GM19023 (cell line): ENCODE measurements at regions not wholly inside any gene's neighbourhood (a gene's known extent, or its start where the extent isn't known, plus 50 kb on each side); places are given as distances from the start of the nearest gene placed in this dataset.

Experiments
- ATAC-seq: cut with Tn5 transposase; IDR thresholded peaks from one replicate; pipeline ENCODE4 v1.9.1; 2021; ENCODE audit warnings: mild to moderate bottlenecking, moderate library complexity; ENCODE audit not compliant: unreplicated experiment

DNA sequence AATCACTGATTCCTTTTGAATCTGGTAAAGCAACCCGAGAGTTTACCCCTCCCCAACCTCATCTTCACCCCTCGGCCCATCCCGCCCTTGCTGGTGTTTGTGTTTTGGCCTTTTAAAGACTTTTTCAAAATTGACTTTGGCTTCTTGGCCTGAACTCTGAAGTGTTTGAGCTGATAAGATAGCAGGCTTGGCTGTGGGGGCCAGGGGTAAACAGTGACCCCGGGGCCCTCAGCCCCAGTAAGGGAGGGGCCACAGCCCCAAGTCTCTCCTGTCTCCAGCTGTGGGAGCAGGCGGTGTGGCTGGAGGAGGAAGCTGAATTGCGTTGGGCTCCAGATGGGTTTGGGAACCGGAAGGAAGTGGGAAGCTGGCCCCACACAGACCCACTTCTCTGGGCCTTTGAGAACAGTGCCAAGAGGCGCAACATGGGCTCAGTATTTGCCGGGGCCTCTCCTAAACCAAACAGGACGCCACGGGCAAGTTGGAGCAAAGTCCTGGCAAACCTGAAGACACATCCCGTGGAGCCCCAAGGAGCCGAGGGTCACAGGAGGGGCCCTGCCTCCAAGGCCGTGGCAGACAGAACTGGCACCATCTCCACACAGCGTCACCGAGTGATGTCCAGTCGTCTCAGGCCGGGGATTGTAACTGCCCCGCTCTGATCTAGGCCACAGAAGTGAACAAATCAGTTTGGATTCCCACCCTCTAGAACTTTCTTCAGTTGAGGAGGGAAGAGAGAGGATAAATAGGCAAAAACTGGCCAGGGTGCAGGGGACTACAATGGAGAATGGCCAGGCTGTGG, 54.3 kb upstream of the PTPN1 start:
- no peak for ATAC-seq

DNA sequence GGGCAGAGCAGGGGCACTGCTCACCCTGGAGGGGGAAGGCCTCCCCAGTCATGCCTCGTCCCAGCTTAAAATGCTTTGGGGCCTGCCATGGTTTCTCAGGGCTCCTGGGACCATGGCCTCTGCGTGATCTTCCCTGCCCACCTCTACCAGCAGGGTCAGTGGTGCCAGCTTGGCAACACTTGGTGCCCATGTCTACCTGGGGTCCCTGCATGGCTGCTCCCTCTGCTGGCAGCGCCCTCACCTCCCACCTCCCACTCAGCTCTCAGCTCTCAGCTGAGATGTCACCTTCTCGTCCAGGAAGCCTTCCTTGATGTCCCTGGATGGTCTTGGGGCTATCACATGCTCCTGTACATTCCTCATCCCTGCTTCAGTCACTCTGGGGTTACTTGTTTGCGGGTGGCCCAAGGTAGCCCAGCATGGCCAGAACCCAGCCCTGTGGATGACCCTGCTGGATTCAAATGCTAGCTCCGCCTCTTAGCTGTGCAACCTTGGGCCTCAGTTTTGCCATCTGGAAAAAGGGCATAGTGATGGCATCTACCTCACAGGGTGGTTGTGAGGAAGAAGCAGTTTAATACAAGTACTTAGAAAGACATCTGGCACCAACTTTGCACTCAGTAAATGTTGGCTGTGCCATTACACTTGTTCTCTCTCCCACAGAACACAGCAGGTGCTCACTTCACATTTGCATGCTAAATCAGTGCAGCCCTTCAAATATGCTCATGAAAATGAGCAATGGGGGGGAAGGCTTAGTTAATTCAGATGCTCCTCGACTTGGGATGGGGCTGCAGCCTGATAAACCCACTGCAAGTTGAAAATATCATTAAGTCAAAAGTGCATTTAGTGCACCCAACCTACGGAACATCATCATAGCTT, 53.5 kb upstream of the PTPN1 start:
- no peak for ATAC-seq

DNA sequence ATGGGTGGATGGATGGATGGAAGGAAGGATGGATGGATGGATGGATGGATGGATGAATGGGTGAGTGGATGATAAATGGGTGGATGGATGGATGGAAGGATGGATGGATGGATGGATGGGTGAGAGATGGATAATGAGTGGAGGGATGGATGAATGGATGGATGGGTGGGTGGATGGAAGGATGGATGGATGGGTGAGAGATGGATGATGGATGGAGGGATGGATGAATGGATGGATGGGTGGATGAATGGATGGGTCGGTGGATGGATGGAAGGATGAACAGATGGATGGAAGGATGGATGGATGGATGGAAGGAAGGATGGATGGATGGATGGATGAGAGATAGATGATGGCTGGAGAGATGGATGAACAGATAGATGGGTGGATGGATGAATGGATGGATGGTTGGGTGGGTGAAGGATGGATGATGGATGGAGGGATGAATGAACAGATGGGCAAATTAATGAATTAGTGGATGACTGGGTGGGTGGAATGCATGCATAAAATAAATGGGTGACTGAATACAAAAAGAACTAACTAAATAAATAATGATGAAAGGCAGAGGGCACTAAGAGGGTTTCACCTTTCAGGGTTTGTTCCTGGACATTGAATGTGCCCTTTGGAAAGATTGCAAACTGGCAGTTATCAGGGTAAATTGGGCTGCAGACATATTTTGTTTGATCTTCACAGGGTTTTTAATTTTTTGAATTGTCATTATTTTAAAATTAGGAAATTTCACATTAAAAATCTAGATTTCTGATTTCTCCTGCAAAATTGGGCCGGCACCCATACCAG, 50.9 kb upstream of the PTPN1 start:
- ATAC-seq: no peak

DNA sequence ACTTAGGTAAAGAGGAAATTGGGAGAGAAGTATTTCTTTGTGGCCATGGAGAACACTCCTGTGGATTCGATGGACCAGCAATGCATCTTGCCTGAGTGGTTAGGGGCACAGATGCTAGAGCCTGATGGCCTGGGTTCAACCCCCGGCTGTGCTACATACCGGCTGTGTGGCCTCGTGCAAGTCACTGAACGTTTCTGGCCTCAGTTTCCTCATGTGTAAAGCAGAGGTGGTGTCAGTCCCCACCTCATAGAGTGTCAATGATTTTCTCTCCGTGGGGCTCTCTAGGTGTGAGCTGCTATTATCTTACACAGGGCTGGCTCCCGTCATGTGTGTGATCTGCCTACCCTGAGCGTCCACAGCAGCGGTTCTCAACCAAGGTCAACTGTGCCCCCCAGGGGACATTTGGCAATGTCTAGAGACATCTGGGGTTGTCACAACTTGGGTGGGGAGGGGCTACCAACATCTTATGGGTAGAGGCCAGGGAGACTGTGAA, 50.0 kb upstream of the PTPN1 start:
- no peak for ATAC-seq
